Smooth muscle cell (in vitro differentiated cells): ENCODE measurements at regions not wholly inside any gene's neighbourhood (a gene's known extent, or its start where the extent isn't known, plus 50 kb on each side); places are given as distances from the start of the nearest gene placed in this dataset.

ENCODE experiments used
- DNase-seq: peaks from one replicate; lab custom pipeline; 2025; ENCODE audit not compliant: unreplicated experiment; lab: John Stamatoyannopoulos, UW
- H2AFZ ChIP-seq: fragments of 200-600 bp; sonication (generic); 2 replicates; pipeline ENCODE4 v1.6.0; 2016; ENCODE audit warnings: antibody characterized with exemption, low read depth, mild to moderate bottlenecking
- H3F3A ChIP-seq: fragments of 200-600 bp; sonication (generic); 2 replicates; pipeline ENCODE4 v1.6.0; 2017; ENCODE audit warnings: antibody characterized with exemption, low read depth
- H3K27ac ChIP-seq: fragments of 200-600 bp; sonication (generic); 2 replicates; pipeline ENCODE4 v1.5.1; 2016; ENCODE audit warnings: low read depth, mild to moderate bottlenecking
- H3K27me3 ChIP-seq: fragments of 200-600 bp; sonication (generic); 2 replicates; pipeline ENCODE4 v1.6.1; 2016; ENCODE audit warnings: low read depth, mild to moderate bottlenecking
- H3K36me3 ChIP-seq: fragments of 200-600 bp; sonication (generic); 2 replicates; pipeline ENCODE4 v1.5.1; 2016; ENCODE audit warnings: low read depth
- H3K4me1 ChIP-seq: fragments of 200-600 bp; sonication (generic); 2 replicates; pipeline ENCODE4 v1.5.1; 2016; ENCODE audit warnings: low read depth
- H3K4me2 ChIP-seq: fragments of 200-600 bp; sonication (generic); 2 replicates; pipeline ENCODE4 v1.6.0; 2016; ENCODE audit warnings: mild to moderate bottlenecking
- H3K4me3 ChIP-seq: fragments of 200-600 bp; sonication (generic); 2 replicates; pipeline ENCODE4 v1.5.1; 2016; ENCODE audit warnings: mild to moderate bottlenecking
- H3K79me2 ChIP-seq: fragments of 200-600 bp; sonication (generic); 2 replicates; pipeline ENCODE4 v1.6.0; 2016; ENCODE audit warnings: low read depth, mild to moderate bottlenecking
- H3K9ac ChIP-seq: fragments of 200-600 bp; sonication (generic); 2 replicates; pipeline ENCODE4 v1.6.0; 2016; ENCODE audit warnings: low read depth
- H3K9me3 ChIP-seq: fragments of 200-600 bp; sonication (generic); replicated peaks from 2 replicates; pipeline ENCODE4 v1.5.1; 2016; ENCODE audit warnings: low read depth
- H4K20me1 ChIP-seq: fragments of 200-600 bp; sonication (generic); 2 replicates; pipeline ENCODE4 v1.6.0; 2016; ENCODE audit warnings: low read depth
- CTCF ChIP-seq: fragments of 200-600 bp; sonication (generic); IDR thresholded peaks from 2 replicates; pipeline ENCODE4 v1.5.1; 2017; ENCODE audit warnings: borderline replicate concordance, mild to moderate bottlenecking, antibody characterized with exemption; ENCODE audit not compliant: insufficient read depth, poor library complexity, severe bottlenecking
- WGBS: methylation state at CpG from one replicate; pipeline ENCODE4 v1.1.7; 2016; ENCODE audit warnings: low lambda C conversion rate; 5-methylcytosine and 5-hydroxymethylcytosine counted together

GRCh38 chr6:81694855-81695254 lies 57.6 kb downstream of the TENT5A start:
- Histone ChIP-seq H3F3A (no peaks in the 10 kb centered on the region), H3K4me1 (no peaks in the 10 kb centered on the region), H3K79me2 (peaks cover 3% of the 10 kb centered on the region), H3K27me3 (no peaks in the 10 kb centered on the region), H4K20me1 (no peaks in the 10 kb centered on the region), H3K9ac (no peak overlapping the region), H3K4me3 (no peak overlapping the region), H3K36me3 (no peaks in the 10 kb centered on the region), H3K4me2 (no peak overlapping the region), H3K9me3 (no peaks in the 10 kb centered on the region), H3K27ac (no peak overlapping the region), H2AFZ (no peak overlapping the region)
- 95% methylated on average over 1 of the region's 1 CpG for WGBS
- no peak for TF ChIP-seq CTCF
- DNase-seq: no peak

GRCh38 chr6:81694207-81694606 lies 58.3 kb downstream of the TENT5A start:
- H3K9me3 ChIP-seq: no peaks in the 10 kb centered on the region
- no peaks in the 10 kb centered on the region for H3K4me1 ChIP-seq
- no peaks in the 10 kb centered on the region for H3K36me3 ChIP-seq
- no peak overlapping the region for H3K4me3 ChIP-seq
- TF ChIP-seq CTCF: no peak
- no peaks in the 10 kb centered on the region for H4K20me1 ChIP-seq
- no peak overlapping the region for H2AFZ ChIP-seq
- peaks cover 3% of the 10 kb centered on the region for H3K79me2 ChIP-seq
- no peak overlapping the region for H3K4me2 ChIP-seq
- no peak for DNase-seq
- no peaks in the 10 kb centered on the region for H3F3A ChIP-seq
- H3K9ac ChIP-seq: no peak overlapping the region
- 85% methylated on average over 2 of the region's 2 CpGs for WGBS
- H3K27me3 ChIP-seq: no peaks in the 10 kb centered on the region
- H3K27ac ChIP-seq: no peak overlapping the region

GRCh38 chr6:81693266-81693665 lies 59.2 kb downstream of the TENT5A start:
- no peaks in the 10 kb centered on the region for H3K9me3 ChIP-seq
- H3K4me3 ChIP-seq: no peak overlapping the region
- H3K4me1 ChIP-seq: no peaks in the 10 kb centered on the region
- H3K27me3 ChIP-seq: no peaks in the 10 kb centered on the region
- H3K36me3 ChIP-seq: no peaks in the 10 kb centered on the region
- no peak for TF ChIP-seq CTCF
- H3K9ac ChIP-seq: no peak overlapping the region
- H2AFZ ChIP-seq: no peak overlapping the region
- WGBS: 92% methylated on average over 4 of the region's 4 CpGs
- H3F3A ChIP-seq: no peaks in the 10 kb centered on the region
- H3K27ac ChIP-seq: no peak overlapping the region
- no peaks in the 10 kb centered on the region for H4K20me1 ChIP-seq
- DNase-seq: no peak
- H3K4me2 ChIP-seq: no peak overlapping the region
- peaks cover 3% of the 10 kb centered on the region for H3K79me2 ChIP-seq

- Histone ChIP-seq H3K27me3 (no peaks in the 10 kb centered on the region), H3K36me3 (no peaks in the 10 kb centered on the region), H3K27ac (peak overlapping the region; percentile 52), H3K9ac (no peak overlapping the region), H3K4me2 (no peak overlapping the region), H3K4me3 (no peak overlapping the region), H3K79me2 (peaks cover 3% of the 10 kb centered on the region), H4K20me1 (no peaks in the 10 kb centered on the region), H2AFZ (no peak overlapping the region), H3F3A (no peaks in the 10 kb centered on the region), H3K4me1 (no peaks in the 10 kb centered on the region), H3K9me3 (no peaks in the 10 kb centered on the region)
- WGBS: 77% methylated on average over 1 of the region's 1 CpG
- DNase-seq: no peak
- TF ChIP-seq CTCF: no peak
Measured at GRCh38 chr6:81690073-81690472, 62.4 kb downstream of the TENT5A start.
